Tibial nerve (tissue), 4 donors: ENCODE measurements at regions not wholly inside any gene's neighbourhood (a gene's known extent, or its start where the extent isn't known, plus 50 kb on each side); places are given as distances from the start of the nearest gene placed in this dataset.

Experiments used
- EP300 ChIP-seq, 2 donors: sonication (generic); formaldehyde crosslinking; IDR thresholded peaks; one replicate each; pipeline ENCODE4 v1.6.1; 2017; ENCODE audit warnings: antibody characterized with exemption in 2 of 2, mild to moderate bottlenecking in 1 of 2
- POLR2A ChIP-seq, 2 donors: fragments of 450-650 bp; IDR thresholded peaks; one replicate each; pipeline ENCODE4 v1.6.1; 2017; ENCODE audit warnings: antibody characterized with exemption in 2 of 2, mild to moderate bottlenecking in 2 of 2, moderate library complexity in 2 of 2
- TF ChIP-seq, protein P1 (sequence below), 5 experiments: fragments of 200-600 bp in 3 of 5; fragments of 450-650 bp in 2 of 5; sonication (generic) in 3 of 5; IDR thresholded peaks; one replicate each; pipeline ENCODE4 v1.5.1; 2016 to 2019; ENCODE audit warnings: antibody characterized with exemption in 5 of 5, mild to moderate bottlenecking in 3 of 5, moderate library complexity in 2 of 5

DNA sequence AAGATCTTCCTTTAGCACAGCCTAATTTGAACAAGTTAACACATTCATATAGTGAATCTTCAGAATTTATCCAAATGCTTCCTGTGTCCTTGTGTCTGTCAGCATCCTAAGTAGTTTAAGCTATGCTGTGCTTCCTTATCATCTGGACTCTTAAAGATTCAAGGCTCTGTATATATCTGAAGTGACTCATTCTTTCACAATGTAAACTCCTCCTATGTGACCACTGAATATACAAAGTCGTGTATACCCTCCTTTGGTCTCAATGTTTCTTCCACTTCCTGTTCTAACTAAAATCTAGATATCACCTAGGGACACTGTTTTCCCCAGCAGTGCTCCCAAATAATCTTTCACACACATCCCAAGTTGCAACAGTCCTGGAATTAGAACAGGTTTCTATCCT is 935.7 kb upstream of the NUDT12 start:
- no peak for TF ChIP-seq EP300 (IDR thresholded peaks at IDR 0.05)
- TF ChIP-seq, protein P1, sequence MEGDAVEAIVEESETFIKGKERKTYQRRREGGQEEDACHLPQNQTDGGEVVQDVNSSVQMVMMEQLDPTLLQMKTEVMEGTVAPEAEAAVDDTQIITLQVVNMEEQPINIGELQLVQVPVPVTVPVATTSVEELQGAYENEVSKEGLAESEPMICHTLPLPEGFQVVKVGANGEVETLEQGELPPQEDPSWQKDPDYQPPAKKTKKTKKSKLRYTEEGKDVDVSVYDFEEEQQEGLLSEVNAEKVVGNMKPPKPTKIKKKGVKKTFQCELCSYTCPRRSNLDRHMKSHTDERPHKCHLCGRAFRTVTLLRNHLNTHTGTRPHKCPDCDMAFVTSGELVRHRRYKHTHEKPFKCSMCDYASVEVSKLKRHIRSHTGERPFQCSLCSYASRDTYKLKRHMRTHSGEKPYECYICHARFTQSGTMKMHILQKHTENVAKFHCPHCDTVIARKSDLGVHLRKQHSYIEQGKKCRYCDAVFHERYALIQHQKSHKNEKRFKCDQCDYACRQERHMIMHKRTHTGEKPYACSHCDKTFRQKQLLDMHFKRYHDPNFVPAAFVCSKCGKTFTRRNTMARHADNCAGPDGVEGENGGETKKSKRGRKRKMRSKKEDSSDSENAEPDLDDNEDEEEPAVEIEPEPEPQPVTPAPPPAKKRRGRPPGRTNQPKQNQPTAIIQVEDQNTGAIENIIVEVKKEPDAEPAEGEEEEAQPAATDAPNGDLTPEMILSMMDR (IDR thresholded peaks at IDR 0.05), result no peak
- TF ChIP-seq POLR2A (IDR thresholded peaks at IDR 0.05), result no peak
